ENCODE measurements at regions not wholly inside any gene's neighbourhood (a gene's known extent, or its start where the extent isn't known, plus 50 kb on each side); places are given as distances from the start of the nearest gene placed in this dataset.
"Not testable (repeated sequence)": the region's sequence is repeated elsewhere in the genome, so short reads cannot be mapped to it uniquely, and the experiment has no call there.

DNA sequence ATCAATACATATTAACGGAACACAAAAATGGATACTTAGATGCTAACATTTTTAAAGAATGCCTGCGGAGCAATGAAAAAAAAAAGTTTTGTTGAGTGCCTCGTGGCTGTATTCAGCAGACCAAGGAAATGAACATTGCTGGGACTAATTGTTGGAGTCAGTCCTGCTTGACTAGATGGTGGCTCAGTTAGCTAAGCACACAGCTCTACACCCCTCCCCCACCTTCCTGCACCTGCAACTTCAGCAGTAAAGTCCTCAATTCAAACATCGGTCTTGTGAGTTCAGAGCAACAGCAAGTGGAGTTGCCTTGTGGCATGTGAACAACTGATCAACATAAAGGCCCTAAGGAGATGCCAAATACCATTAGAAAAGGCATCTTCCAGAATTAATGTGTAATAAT lies 326.0 kb upstream of the NPSR1 start:
- DNase-seq (ENCODE audit: low read depth, low spot score) = no peak

DNA sequence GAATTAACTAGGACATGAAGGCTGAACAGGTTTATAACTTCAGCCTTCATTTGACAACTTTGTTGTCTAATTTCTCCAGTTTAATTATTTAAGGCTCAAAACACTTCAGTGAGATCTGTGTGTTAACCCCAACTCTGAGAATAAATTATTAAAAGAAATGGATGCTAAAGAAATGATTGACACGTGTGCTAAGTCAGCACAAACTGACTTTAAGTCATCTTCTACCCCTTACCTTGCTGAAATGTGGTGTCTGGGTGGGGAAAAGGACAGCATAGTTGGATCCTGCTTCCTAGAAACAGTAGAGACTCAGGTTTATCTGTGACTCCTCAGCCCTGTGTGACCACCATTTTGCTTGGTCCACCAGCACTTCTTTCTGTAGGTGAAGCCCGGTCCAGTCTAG lies 324.8 kb upstream of the NPSR1 start:
- DNase-seq (ENCODE audit: low read depth, low spot score) = no peak

- DNase-seq (ENCODE audit: low read depth, low spot score) = no peak
These were observed 324.1 kb upstream of the NPSR1 start for GRCh38 chr7:34333925-34334324.

- DNase-seq (ENCODE audit: low read depth, low spot score) = no peak
These were observed 320.9 kb upstream of the NPSR1 start for GRCh38 chr7:34337163-34337562.

DNA sequence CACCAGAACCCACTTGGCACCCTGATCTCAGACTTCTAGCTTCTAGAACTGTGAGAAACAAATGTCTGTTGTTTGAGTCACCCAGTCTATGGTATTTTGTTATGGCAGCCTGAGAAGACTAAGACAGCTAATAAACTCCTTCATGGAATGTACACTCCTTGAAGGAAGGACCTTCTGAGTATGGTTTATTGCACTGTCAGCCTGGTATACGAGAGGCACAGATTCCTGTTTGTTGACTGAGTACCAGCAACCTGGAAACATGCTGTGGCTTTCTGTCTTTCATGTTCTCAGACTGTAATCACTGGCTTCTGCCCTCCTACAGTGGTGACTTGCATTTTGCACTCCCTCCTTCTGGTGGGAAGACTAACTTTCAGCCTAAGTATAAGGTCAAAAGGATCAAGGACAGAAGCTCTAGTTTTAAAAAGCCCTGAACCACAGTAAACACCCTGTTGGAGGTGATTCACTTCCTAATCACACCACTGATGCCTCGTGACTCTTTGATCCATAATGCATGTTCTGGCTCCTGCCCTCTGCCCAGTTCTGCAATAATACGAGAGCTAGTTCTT lies 319.0 kb upstream of the NPSR1 start:
- DNase-seq (ENCODE audit: low read depth, low spot score) = no peak

DNA sequence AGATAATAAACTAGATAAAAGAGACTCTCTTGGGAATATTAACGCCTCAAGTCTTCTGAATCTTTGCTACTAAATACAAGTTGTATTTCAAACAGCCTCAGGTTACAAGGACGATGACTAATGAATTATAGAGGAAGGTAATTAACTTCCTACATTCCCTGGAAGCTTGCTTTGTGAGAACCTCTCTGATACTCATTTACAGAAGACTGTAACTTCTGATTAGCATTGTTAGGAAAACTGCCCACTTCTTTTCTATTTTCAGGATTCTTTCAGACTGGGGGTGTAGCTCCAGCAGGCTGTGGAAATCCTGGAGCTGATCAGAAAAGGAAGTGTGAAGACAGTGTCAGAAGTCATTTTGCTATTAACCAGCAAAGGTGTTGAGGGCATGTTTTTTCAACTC lies 316.7 kb upstream of the NPSR1 start:
- DNase-seq (ENCODE audit: low read depth, low spot score) = no peak

- DNase-seq (ENCODE audit: low read depth, low spot score) = no peak
These were observed 315.6 kb upstream of the NPSR1 start for GRCh38 chr7:34342387-34342786.

DNA sequence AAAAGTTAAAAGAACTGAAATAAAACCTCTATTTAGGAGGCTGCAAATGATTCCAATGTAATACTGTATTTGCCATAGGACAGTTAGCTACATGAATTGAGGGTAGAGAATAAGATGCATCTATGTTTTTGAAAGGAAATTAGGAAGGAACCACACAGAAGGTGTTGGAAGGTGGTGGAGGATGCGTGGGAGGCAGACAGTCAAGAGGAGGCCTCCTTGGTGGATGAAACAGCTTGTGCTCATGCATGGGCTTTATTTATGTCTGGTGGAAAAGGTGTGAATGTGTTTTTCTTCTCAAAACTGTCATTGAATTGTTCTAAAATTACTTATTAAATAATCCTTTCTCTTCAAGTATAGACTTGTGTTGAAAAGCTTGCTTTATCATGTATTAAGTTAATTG lies 314.4 kb upstream of the NPSR1 start:
- DNase-seq (ENCODE audit: low read depth, low spot score) = no peak

GRCh38 chr7:34354011-34354410 lies 304.0 kb upstream of the NPSR1 start:
- no peak for DNase-seq (ENCODE audit: low read depth, low spot score)

GRCh38 chr7:34354899-34355298 lies 303.1 kb upstream of the NPSR1 start:
- DNase-seq (ENCODE audit: low read depth, low spot score) = no peak

GRCh38 chr7:34357068-34357467 lies 300.9 kb upstream of the NPSR1 start:
- DNase-seq (ENCODE audit: low read depth, low spot score) = no peak

- DNase-seq (ENCODE audit: low read depth, low spot score) = no peak
These were observed 300.1 kb upstream of the NPSR1 start for GRCh38 chr7:34357946-34358345.

- not testable (repeated sequence) for DNase-seq (ENCODE audit: low read depth, low spot score)
These were observed 299.4 kb upstream of the NPSR1 start for GRCh38 chr7:34358578-34358977.

- DNase-seq (ENCODE audit: low read depth, low spot score) = no peak
These were observed 296.3 kb upstream of the NPSR1 start for GRCh38 chr7:34361663-34362250.

GRCh38 chr7:34362621-34363020 lies 295.4 kb upstream of the NPSR1 start:
- DNase-seq (ENCODE audit: low read depth, low spot score) = no peak

GRCh38 chr7:34364130-34364529 lies 293.9 kb upstream of the NPSR1 start:
- DNase-seq (ENCODE audit: low read depth, low spot score) = no peak

- no peak for DNase-seq (ENCODE audit: low read depth, low spot score)
These were observed 293.0 kb upstream of the NPSR1 start for GRCh38 chr7:34365011-34365410.

DNA sequence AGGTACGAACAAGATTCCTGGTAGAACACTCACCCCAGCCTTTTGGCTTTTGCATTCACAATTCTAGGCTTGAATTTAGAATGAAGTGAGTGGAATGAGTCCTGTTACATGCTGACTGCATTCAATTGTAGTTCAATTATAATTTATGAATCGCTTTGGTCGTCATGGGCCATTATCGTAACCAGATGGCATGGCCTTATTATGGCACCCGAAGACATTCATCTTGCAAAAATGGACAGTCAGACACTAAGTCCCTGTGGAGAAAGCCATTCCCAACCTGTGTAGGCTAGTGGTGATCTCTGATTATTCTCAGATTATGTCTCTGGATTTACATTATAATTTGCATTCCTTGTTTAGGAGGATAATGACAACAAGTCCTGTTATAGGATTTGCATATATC lies 292.4 kb upstream of the NPSR1 start:
- DNase-seq (ENCODE audit: low read depth, low spot score) = no peak

- no peak for DNase-seq (ENCODE audit: low read depth, low spot score)
These were observed 286.1 kb upstream of the NPSR1 start for GRCh38 chr7:34371922-34372321.

DNA sequence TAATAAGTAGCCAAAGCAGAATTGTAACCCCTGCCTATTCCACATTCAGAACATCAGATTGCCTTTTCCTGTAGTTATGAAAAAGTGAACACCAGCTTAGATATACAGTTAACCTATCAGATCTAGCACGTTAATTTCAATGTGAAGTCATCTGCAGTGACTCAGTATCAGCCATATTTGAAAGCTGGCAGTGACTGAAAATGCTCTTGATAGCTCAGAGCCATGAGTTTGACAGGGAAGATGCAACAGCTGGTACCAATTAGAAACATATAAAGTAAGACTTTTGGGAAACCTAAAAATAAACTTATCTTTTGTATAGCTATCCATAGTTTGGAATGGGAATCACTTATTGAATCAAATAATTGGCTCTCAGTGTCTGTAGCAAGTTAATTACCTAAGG lies 284.1 kb upstream of the NPSR1 start:
- no peak for DNase-seq (ENCODE audit: low read depth, low spot score)

GRCh38 chr7:34382166-34382893 lies 275.7 kb upstream of the NPSR1 start:
- DNase-seq (ENCODE audit: low read depth, low spot score) = no peak

GRCh38 chr7:34385384-34385783 lies 272.6 kb upstream of the NPSR1 start:
- DNase-seq (ENCODE audit: low read depth, low spot score) = no peak

GRCh38 chr7:34389332-34390078 lies 268.5 kb upstream of the NPSR1 start:
- DNase-seq (ENCODE audit: low read depth, low spot score) = no peak

Data from brain pericyte (primary cell).